Urothelium cell line (cell line): ENCODE measurements at regions not wholly inside any gene's neighbourhood (a gene's known extent, or its start where the extent isn't known, plus 50 kb on each side); places are given as distances from the start of the nearest gene placed in this dataset.
"Not testable (repeated sequence)": the region's sequence is repeated elsewhere in the genome, so short reads cannot be mapped to it uniquely, and the experiment has no call there.

ENCODE experiments used
- DNase-seq: peaks from one replicate; pipeline ENCODE4 v3.0.0; 2011; ENCODE audit warnings: low spot score, mixed read lengths
- FAIRE-seq: peaks from 2 replicates; lab custom pipeline; 2011; peaks lifted over from hg19 to GRCh38; lab: Jason Lieb, UNC

DNA sequence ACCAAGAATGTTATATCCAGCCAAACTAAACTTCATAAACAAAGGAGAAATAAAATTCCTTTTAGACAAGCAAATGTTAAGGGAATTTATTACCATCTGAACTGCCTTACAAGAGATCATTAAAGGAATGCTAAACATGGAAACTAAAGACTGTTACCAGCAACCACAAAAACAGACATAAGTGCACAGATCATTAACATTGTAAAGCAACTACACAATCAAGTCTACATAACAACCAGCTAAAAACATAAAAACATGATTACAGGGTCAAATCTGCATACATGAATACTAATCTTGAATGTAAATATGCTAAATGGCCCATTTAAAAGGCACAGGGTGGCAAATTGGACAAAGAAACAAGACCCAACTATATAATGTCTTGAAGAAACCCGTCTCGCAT is 211.0 kb upstream of the PBX1 start:
- FAIRE-seq, result no peak

DNA sequence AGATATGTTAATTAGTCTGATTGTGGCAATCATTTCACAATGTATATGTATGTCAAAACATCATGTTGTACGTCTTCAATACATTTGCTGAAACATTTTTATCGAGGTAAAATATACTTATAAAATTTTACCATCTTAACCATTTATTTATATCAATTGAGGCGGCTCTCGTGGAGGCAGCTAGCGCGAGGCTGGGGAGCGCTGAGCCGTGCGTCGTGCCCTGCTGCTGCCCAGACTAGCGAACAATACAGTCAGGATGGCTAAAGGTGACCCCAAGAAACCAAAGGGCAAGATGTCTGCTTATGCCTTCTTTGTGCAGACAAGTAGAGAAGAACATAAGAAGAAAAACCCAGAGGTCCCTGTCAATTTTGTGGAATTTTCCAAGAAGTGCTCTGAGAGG is 202.5 kb upstream of the PBX1 start:
- FAIRE-seq (no peak), DNase-seq (no peak)

More for the DNA sequence above, 211.0 kb upstream of the PBX1 start:
- DNase-seq, result no peak

DNA sequence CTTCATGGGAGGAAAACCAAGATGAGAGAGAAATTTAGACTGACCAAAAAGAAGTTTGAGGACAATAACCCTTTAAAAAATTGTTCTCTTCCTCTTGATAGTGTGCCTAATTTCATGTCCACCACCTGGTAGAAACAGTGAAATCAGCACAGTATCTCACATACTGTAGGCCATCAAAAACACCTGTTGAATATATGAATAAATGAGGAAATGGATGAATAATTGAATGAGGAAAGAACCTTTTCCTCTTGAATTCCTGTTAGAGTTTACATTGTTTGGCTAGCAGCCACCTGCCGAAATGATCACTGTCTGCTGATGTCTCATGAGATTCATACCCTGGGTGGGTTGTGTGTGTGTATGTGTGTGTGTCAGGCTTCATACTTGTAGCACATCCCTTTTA is 198.7 kb upstream of the PBX1 start:
- DNase-seq (no peak), FAIRE-seq (no peak)

DNA sequence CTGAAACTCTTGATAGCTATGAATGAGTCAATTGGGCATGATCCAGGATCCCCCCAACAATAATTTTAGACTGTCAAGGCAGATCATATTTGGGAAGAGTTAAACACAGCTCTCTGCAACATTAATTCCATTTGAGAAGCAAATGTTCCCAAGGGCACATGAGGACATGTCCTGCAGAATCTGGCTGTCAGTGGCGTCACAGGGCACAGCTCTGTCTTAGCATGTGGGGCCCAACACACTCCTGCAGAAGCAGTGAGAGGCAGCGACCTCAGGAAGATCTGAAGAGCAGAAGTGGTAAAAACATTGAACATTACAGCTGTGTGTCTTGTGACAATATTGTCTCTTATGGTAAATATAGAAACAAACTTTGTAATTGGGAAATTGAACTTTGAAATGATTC is 197.1 kb upstream of the PBX1 start:
- FAIRE-seq (no peak), DNase-seq (no peak)

DNA sequence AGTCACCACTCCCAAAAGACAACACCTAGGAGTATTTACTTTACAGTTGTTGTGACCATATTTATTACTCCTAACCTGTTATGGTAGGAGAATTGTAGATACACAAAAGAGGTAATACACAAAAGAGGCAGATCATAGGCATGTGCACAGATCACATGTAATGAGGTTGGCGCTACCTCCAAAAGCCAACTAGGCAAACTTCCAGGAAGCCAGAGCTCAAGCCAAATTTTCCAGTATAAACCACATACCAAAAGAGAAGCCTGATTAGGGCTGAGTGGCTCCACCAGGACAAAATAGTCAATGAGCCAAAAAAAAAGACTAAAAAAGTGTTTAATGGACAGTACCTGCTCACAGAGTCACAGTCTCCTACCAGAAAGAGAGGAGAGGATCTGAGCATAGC is 195.0 kb upstream of the PBX1 start:
- no peak for DNase-seq
- FAIRE-seq, result no peak

DNA sequence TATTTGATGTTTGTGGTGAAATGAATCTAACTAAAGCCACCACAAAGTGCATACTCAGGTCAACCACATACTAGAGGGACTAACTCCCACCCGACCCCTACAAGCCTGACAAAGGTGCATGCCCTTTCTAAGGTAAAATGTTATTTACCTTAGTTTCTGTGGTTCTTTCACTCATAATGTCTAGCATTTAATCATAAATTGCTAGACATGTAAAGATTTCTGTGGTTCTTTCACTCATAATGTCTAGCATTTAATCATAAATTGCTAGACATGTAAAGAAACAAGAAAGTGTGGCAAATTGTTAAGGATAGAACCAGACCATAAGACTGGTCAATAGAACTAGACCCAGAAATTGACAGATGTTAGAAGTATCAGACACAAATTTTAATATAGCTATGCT is 193.0 kb upstream of the PBX1 start:
- DNase-seq (no peak), FAIRE-seq (no peak)

DNA sequence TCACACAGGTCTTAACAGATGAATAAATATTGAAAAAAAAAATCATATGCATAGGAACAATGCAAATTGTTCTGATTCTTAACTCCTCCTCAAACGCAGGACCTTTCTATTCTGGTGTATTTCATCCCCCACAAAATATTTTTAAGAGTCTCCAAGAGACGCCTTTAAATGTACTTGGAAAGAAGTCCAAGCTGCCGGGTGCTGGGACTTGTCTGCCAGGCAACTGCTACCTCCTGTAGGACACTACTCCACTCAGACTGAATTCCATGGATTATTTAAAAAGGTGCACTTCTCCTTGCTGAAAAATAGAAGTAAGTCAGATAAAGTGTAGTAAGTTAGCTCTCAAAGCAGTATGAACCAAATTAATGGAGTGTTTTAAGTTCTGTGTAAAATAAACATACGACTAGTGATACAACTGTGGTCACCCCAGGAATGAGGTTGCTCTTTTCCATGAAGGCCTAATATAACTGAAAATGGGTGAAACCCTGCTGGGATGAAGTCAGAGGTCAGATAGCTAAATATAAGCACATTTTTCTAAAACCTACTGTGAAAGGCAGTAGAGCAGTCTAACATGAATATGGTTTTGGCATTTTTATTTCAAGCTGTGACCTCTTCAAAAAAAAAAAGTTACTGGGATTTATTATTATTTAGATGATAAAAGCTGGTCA is 189.2 kb upstream of the PBX1 start:
- FAIRE-seq (no peak), DNase-seq (no peak)

DNA sequence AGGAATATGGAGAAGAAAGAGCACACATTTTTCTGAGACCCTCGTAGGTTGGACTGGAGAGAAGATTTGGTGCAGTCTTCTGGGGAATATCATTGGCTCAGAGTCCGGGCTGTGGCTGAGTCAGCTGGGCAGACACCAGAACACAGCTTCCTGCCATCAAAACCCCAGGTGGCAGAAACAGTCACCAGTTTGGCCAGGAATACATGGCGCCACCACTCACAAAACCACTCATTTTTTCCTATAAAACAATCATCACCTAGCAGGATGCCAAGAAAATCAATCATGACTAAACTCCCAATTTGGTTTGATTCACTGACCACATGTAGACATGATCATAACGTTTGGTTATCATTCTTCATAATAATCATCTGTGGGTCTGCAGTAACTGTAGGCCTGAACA is 178.1 kb upstream of the PBX1 start:
- DNase-seq, result peak; percentile 50
- no peak for FAIRE-seq

DNA sequence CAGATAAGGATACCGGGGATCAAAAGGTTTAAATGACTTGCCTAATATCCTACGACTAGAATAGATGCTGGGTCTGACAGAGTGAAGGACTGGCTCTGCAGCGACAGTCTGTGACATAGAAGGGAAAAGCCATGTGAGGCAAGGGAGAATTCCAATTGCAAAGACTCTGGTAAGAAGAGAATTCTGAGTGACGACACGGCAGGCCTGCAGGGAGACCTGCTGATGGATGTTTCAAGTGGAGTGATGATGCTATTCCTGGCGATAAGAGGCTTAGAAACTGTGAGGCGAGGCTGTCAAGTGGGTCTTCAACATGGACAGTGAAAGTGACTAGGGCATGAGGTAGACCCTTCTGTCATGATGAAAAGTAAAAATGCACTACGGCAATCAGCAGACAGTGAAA is 176.6 kb upstream of the PBX1 start:
- no peak for DNase-seq
- peak; percentile 30 for FAIRE-seq

DNA sequence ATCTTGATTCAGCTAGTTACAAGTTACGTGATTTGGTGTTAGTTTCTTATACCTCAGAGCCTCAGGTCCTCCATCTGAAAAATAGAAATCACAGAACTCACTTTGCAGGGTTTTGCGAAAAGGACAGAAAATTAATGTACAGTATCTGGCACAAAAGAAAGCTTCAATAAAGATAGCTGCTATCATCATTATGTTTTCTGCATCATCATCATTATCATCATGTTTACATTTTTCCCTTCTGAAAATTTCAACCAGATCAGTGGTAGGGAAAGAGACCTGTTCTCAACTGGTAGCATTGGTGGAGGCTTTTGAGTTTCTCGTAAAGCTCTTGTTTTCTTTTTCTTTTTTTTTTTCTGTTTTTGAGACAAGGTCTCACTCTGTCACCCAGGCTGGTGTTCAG is 174.7 kb upstream of the PBX1 start:
- FAIRE-seq (no peak), DNase-seq (no peak)

DNA sequence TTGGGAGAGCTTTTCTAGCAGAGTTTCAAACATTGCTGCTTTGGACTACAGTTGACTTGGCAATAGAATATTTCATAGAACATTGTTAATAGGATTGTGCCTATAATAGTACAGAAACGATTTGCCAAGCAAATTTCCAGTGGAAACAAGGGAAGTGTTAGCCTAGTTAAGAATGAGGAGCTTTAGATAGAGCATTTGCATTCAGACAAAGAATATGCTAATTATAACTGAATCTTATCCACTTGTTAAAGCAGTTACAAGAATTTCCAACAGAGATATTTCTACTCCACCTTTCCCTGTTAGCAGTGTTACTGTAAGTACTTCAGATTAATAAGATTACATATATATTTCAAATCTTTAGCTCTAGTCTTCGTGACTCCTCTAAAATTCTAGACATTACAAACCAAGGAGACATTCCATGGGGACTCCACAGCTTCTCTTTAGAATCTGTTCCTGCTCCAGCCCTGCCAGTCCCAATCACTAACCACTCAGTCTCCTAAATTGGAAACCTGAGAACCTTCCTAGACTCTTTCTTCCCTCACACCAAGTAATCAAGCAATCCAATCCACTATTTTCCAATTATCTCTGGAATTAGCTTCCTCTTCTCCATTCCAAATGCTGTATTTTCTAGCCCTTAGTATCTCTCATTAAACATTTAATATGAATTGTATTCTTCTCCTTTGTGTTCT is 141.8 kb upstream of the PBX1 start:
- FAIRE-seq (no peak), DNase-seq (no peak)

DNA sequence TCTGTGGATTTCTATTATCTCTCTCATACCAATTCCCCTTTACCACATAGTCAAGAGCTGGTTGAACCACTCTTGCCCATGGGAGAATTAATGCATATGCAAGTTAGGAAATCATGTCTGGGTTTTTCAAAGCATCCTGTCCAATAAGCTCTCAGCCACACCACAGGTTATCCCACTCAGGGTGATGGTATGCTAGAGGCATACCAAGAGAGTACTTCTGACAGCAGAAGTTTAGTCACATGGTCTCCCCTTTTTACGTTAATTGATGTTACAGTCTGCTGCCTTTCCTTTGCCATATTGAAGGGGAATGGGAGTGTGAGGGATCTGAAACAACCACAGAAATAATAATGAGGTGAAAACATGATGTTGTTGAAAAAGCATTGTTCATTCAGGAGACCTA is 135.8 kb upstream of the PBX1 start:
- FAIRE-seq (no peak), DNase-seq (no peak)

DNA sequence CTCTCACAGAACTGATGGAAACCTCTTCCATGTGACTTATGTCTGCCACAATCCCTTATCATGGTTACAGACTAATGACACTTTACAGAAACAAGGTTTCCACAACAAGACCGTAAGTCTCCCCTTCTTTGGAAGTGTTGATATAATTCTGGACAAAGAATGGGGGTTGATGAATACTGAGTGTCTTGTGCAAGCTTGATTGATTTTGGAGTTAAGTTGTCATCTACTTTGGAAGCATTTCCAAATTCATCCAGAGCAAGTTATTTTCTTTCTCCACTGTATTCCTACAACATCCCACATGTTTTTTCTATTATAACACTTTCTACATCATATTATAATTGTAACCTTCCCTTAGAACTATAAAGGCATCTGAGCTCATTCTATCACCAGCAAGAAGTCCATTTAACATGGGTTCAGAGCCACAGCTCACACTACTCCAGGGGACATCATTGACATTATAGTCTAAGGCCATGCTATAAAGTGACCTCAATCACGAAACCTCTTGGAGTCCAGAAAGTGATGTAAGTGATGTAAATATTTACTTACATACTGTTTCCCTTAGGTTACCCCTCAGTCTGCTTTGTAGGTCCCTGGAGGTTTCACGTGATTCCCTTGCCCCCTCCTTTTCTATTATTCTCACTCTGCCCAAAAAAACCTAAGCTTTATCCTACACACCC is 125.7 kb upstream of the PBX1 start:
- FAIRE-seq, result no peak
- no peak for DNase-seq

DNA sequence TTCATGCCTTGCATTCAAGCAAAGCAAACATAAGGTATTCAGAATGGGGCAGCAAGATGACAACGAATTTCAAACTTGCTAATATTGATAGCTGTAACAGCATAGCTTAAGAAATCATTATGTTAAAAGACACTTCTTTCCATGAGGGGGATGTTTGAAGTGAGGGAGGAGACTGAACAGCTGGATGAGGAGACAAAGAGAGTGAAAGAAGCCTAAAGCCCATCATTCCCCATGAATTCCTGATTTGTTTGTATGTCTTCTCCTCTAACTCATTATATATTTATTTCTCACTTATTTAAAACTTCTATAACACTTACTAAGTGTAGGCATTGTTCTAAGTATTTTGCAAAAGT is 125.2 kb upstream of the PBX1 start:
- DNase-seq, result no peak
- FAIRE-seq, result no peak

DNA sequence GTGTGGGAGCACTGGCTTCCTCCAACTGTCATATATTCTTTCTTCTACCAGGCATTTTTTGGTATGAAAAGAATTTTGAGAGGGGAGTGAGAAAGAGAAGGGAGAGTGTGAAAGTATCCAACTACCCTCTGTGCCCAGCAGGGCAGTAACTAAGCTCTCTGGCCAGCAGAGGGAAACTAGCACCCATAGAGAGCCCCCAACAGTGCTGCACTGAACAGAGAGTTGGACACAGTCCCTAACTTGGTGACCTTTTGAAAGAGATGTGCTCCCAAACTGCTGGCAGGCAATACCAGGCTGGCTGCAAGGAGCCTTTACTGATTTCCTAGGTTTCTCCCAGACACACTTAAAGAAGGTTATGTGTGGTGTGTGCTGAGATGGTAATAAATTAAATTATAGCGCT is 118.8 kb upstream of the PBX1 start:
- no peak for FAIRE-seq
- peak; percentile 12 for DNase-seq

DNA sequence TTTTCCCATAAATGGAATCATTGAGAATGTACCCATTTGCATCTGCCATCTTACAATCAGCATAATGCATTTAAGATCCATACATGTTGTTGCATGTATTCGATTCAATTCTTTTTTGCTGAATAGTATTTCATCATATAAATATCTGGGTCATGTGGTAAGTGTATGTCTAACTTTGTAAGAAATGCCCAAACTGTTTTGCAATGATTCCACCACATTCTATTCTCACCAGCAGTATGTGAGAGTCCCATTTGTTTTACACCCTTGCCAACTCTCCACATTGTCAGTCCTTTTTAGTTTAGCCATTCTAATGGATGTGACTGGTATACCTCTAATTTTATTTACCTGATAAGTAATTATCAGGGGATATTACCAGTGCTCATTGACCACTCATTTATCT is 115.8 kb upstream of the PBX1 start:
- DNase-seq (no peak), FAIRE-seq (no peak)

DNA sequence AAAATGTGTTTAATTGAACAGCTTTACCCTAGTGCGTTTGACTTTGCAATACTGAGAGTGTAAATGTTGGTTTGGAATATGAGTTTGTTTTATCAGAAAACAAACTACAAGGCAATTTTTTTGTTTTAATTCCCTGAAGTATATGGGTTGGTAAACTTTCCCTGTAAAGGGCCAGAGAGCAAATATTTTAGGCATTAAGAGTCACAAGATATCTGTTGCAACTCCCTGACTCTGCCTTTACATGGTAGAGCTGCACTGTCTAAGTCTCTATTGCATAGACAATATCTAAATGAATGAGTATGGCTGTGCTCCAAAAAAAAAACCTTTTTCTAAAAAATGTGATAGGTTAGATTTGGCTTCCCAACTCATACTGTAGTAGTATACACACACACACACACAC is 115.1 kb upstream of the PBX1 start:
- DNase-seq (no peak), FAIRE-seq (no peak)

DNA sequence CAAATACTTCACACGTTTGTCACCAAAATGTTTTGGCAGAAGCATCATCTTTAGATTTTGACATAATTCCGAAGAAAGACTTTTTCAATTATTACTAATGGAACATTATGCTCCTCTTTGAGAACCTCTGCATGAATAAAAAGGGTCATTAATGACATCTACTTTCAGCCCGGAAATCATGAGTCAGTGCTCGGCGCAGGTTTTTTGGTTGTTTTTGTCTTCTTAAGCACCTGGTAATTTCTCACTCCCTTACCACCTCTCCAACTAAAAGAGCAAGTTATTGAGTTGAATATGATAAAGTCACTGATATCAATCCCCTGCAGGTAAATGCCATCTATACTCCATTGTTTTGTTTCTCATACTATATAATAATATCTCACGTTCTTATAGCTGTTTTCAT is 113.0 kb upstream of the PBX1 start:
- FAIRE-seq (no peak), DNase-seq (no peak)

DNA sequence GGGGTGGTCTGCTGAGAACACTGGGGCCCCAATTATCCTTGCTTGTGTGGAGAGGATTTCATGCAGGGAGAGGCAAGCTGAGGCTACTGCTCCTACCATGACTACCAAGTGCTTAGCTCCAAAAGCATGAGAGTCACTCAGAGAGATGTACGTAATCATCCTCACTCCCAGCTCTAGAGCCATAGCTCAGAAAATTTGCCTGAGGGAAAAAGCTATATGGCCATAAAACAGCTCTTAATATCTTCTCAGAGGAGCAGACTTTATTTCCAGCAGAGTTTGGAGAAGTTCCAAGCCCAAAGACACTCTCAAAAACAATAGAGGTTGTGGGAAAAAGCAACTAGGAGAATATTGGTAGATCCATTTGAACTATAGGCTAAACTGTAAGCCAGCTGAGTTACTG is 106.4 kb upstream of the PBX1 start:
- DNase-seq (no peak), FAIRE-seq (no peak)

DNA sequence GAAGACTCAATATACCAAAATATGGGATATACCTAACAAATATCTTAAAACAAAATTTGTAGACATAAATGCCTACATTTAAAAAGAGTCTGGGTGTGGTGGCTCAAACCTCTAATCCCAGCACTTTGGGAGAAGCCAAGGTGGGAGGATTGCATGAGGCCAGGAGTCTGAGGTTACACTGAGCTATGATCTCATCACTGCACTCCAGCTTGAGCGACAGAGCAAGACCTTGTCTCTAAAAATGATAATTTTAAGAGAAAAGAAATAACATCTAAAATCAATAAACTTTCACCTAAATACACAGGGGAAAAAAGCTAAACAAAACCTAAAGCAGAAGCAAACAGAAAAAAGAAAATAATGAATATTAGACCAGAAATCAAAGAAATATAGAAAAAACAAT is 102.7 kb upstream of the PBX1 start:
- no peak for DNase-seq
- no peak for FAIRE-seq

DNA sequence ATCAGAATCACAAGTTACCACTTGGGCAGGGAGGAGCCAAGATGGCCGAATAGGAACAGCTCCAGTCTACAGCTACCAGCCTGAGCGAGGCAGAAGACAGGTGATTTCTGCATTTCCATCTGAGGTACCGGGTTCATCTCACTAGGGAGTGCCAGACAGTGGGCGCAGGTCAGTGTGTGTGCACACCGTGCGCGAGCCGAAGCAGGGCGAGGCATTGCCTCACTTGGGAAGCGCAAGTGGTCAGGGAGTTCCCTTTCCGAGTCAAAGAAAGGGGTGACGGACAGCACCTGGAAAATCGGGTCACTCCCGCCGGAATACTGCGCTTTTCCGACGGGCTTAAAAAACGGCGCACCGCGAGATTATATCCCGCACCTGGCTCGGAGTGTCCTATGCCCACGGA is 99.8 kb upstream of the PBX1 start:
- not testable (repeated sequence) for DNase-seq, FAIRE-seq

DNA sequence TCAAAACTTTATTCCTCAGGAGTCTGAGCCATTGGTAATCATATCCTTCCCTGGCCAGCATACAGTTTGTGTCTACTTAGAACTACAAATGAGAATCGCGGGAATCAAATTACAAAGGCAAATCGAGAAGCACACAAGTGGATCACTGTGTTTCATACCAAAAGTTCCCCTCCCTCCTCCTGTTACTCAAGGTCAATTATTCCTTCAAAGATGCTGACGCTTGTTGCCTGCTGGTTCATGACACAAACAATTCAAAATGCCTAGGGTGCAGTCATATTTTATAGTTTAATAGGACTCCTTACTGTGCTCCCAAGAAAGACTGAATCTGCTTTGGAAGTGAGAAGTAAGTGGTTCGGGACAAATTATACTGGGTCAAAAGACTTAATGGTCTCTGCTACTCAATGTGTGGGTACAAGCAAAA is 93.0 kb upstream of the PBX1 start:
- FAIRE-seq, result no peak
- DNase-seq, result no peak
